ENCODE measurements at regions not wholly inside any gene's neighbourhood (a gene's known extent, or its start where the extent isn't known, plus 50 kb on each side); places are given as distances from the start of the nearest gene placed in this dataset.
"Not testable (repeated sequence)": the region's sequence is repeated elsewhere in the genome, so short reads cannot be mapped to it uniquely, and the experiment has no call there.

DNA sequence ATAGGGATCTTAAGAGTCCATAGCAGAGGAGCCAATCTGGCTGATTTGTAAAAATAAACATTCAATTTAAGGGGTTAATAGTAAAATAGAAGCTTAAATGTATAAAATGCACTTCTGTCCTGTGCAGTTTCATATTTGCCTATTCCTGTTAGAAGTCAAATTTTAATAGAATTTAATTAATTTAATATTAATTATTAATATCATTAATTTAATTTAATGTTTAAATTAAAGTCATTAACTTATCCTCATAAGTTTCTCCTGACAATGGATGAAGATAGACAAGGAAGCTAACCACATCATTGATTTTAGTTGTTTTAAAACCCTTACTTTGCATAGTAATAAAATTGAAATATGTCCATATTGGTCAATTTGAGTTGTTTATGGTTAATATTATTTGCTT is 1096.2 kb upstream of the EPHA6 start:
- DNase-seq: no peak

DNA sequence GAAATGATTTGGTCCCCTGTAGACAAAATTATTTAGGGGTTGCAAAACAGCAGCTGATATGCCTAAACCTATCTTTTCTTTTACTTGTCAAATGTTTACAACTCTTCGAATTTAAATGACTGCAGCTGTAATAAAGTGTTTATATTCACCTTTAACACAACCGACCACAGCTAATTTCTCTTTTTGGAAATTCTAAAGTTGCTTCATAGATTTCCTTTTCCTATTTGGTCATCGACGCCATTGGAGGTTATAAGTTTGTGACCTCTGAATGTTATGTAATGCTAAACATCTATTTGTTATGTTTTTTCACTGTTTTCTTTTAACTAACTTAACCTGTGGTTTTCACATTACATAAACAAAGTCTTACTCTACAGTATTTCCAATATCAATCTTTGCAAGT is 1094.9 kb upstream of the EPHA6 start:
- no peak for DNase-seq

DNA sequence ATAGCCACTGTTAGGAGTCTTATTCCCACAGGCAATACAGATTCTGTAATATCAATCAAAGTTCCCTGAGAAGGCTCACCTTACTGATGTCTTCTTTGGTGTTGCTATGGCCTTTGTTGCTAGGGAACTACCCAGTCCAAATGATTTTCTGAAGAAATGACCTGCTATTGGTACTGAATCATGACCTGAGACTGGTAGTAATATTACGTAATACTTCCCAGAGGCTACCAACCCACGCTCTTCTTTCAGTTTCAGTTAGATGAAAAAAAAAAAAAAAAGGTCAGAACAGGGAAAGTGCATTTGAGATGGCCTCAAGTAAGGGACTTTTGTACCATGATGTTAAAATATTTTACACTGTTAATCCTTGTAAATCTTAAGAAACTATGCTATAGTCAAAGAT is 1092.5 kb upstream of the EPHA6 start:
- no peak for DNase-seq

DNA sequence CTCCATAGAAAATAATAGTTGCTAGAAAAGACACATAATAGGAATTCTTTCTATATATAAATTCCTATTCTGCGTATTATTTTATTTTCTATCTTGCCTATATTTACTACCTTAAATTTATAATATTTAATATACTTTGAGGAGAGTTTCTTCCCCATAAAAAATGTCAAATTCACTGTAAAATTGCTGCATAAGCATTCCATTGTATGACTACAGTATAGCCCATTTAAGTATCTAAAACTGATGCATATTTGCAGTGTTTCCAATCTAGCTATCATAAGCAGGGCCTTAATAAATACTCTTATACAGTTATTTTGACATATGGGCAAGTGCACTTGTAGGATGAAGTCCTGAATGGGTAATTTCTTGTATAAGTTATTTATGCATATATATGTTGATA is 1088.6 kb upstream of the EPHA6 start:
- DNase-seq: no peak

DNA sequence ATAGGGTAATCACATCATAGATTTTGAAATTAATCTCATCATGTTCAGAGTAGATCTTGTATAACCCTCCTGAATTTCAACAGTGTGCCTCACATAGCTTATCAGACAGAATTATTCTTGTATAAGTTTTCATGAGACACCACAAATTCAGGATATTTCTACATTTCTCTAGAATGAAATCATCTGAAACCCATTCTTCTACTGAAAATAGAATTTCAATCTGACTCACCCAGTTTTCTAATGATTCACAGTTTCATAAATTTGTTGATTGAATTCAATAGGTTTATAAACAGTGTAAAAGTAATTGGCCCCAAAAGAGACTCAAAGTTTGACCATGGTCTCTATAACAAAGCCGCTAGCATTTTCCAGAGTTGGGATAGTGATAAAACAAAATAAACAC is 1082.6 kb upstream of the EPHA6 start:
- no peak for DNase-seq

DNA sequence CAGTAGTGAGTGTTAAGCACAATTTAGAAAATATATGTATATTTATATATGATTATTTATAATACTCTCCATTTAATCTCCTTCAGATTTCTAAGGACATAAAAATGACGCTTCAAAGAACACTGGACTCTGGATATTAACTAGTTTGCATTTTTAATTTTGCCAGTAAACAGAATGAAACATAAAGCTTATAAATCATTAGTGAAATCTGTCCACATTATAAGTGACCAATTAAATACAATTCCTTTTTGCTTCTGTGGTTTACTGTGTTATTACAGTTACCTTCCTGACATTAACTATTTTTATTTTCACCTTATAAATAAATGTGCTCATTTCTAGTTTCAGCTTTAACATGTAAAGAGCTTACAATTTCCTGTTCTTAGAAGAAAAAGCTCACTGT is 1081.1 kb upstream of the EPHA6 start:
- DNase-seq: no peak

DNA sequence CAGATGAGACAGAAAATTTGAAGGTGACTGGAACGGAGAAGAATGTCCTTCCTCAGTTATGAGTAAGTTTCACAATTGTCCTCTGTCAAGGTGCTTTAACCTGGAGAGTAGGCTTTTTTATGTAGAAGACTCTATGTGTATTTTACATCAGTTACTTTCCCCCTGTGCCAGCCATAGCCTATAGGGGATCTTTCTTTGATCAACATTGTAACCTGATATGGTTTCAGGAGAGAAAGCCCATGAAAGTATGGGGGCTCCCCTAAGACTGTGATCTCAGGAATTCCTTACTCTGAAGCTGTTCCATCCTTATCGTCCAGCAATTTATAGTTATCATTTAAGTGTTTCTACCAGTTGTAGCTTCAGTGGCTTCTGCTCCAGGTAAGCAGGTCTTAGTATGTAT is 1076.3 kb upstream of the EPHA6 start:
- DNase-seq: no peak

DNA sequence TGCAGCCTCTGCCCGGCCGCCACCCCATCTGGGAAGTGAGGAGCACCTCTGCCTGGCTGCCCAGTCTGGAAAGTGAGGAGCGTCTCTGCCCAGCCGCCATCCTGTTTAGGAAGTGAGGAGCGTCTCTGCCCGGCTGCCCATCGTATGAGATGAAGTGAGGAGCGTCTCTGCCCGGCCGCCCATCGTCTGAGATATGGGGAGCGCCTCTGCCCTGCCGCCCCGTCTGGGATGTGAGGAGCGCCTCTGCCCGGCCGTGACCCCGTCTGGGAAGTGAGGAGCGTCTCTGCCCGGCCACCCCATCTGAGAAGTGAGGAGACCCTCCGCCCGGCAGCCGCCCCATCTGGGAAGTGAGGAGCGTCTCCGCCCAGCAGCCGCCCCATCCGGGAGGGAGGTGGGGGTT is 1069.5 kb upstream of the EPHA6 start:
- not testable (repeated sequence) for DNase-seq

DNA sequence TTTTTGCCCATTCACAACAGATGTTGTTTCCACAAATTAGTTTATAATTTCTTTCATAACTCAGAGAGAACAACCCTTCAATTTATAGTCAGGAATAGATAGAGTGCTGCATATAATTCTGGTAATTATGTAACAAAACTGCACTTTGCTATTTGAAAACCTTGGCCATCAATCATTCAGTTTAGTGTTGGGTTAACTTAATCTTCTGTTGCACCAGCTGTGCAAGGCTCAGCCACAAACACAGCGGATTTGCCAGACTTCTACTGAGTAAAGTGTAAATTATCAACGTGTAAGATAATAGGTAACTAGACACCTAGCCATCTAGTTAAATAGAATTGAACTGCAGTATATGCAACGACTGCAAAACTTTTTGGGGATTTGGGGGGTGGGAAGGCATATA is 1064.3 kb upstream of the EPHA6 start:
- no peak for DNase-seq

DNA sequence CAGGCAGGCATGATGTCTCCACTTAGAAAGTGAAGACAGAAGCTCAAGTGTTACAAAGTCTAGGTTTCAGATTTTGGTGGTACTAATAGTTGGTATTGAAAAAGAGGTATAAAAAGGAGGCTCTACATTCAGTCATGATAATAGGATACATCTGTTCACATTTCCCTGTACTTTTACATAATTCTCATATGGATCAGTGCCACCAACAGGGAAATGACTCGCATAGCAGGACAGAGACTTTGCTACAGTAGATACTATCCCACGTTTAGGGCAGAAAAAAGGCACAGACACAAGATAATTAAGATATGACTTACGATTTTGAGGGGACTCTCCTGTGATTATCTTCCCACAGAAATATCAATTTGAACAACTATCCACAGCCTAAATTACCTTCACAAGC is 1062.9 kb upstream of the EPHA6 start:
- DNase-seq: no peak

DNA sequence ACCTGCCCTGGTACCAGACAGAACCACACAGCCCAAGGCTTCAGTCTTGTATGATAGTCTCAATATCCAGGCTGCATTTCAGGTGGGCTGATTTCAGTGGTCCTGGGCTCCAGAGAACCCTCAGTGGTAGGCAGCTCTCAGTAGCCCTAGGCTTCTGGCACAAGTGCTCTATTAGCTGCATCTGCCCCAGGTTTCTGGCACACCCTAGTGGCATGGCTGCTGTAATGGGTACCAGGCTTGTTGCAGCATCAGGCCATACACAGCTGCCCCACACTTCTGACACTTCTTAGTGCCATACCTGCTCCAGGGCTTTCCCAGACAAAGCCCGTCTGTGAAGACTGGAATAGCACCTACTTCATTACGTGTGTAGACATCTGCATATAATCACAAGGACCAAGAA is 1062.2 kb upstream of the EPHA6 start:
- no peak for DNase-seq

DNA sequence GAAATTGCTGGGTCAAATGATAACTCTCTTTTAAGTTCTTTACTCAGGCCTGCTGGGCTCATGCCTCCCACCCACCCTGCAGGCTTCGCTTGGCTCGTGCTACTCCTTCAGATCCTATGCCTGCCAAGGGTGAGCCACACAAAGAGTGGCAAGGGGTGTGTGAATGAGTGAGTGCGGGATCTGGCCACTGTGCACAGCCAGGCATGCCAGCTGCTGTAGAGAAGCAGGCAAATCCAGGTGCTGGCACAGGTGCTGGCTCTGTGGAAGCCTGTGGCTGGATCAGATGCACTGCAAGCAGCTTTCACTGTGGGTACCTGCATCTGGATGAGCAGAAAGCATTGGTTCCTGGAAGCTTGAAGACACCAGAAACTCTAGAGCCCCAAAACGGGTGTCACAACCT is 1055.7 kb upstream of the EPHA6 start:
- no peak for DNase-seq

DNA sequence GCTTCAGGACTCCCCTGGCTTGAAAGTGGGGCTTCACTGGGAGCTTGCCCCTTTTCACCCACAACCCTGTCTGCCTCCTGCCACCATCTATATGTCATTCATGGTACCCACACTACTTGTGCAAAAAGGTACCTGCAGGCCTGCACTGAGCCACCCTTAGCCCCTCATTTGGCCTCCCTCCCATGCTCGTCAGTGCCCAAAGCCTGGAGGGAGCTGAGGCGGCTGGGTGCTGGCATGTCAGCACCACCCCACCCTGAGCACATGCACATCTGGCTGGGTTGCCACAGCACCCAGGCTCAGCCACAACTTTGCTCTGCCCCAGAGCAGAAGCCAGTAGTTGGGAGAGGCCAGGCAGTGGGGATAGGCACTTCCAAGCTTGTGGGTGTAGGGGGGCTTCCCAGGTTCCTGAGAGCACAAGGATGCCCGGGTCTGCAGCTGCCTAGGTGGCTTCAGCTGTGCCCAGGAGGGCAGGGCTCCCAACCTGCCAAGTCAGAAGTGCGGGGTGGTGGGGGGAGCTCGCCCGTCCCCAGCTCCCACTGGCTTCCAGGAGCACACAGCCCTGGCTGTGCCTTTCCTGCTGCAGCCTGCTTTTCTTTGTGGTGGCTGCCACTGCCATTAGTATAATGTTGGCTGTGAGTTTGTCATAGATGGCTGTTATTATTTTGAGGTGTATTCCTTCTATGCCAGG is 1054.6 kb upstream of the EPHA6 start:
- no peak for DNase-seq

DNA sequence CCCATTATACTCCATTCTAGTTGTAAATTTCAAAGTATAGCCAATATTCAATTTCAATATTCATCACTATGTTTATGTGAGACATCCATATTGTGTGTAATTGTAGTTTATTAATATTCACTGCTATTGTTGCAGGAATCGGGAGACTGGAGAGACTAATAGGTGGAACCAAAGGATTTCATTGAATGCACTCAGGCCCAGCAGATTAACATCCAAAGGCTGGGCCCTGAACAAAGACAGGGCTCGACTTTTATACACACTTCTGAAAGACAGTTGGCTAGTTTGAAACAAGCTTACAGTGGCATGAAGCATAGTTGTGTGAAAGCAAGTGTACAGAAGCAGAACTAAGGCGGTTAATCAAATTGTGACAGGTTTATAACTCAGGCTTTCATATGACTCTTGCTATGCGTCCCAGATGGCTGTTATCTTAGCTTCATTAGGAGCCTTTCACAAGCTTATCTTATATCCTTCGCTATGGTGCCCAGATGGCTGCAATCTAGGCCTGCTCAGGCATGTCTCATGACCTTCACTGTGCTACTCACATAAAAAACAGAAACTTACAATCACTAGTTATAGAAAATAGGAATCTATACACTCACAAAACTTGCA is 1038.8 kb upstream of the EPHA6 start:
- DNase-seq: no peak

DNA sequence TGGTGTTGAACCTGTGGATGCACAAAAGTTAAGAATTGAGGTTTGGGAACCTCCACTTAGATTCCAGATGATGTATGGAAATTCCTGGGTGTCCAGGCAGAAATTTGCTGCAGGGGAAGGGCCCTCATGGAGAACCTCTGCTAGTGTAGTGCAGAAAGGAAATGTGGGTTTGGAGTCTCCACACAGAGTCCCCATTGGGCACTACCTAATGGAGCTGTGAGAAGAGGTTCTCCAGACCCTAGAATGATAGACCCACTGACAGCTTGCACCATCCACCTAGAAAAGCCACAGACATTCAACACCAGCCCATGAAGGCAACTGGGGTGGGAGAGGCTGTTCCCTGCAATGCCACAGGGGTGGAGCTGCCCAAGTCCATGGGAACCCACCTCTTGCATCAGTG is 1032.8 kb upstream of the EPHA6 start:
- no peak for DNase-seq

DNA sequence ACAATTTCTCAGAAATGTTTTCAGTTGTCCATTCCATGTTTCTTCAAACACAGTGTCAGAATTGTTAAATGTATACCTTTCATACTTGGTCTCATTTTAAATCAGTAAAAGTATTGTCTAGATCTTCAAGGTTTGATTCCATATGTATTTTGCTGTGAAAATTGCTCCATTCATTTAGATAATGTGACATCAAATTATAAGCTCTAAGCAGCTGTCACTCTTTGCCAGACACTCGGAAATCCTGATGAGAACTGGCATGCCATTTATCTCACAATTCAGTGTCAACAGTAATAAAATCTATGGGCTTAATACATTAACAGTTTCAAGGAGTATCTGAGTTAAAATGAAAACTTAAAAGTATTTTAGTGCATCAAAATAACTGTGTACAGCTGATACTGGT is 1025.3 kb upstream of the EPHA6 start:
- DNase-seq: no peak

DNA sequence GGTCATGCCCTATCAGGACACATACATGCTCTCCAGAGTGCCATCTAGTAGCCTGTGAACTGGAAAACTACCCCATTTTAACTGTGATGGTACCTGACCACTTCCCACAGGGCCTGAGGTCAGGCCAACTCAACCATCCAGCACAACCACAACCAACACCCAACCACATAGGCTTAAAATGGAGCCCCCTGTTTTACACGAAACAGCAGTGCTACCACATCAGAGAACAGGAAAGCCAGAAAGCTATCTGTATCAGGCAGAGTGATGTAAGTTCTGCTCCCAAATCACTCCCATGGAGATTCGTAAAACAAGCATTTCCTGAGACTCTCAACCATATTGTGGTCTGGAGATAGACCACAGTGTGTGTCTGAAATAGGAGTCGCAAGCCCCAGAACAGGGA is 1017.3 kb upstream of the EPHA6 start:
- DNase-seq: no peak

DNA sequence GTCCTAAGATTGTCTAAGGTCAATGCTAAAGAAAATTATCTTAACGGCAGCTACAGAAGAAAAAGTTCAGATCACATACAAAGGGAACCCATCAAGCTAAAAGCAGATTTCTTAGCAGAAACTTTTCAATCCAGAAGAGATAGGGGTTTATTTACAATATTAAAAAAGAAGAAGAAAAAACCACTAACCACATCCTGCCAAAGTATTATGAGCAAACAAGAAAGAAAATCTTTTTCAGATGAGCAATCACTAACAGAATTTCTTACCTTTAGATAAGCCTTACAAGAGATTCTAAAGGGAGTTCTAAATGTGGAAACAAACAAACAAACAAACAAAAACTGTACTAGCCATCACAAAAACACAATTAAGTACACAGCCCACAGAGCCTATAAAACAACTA is 1015.8 kb upstream of the EPHA6 start:
- no peak for DNase-seq

DNA sequence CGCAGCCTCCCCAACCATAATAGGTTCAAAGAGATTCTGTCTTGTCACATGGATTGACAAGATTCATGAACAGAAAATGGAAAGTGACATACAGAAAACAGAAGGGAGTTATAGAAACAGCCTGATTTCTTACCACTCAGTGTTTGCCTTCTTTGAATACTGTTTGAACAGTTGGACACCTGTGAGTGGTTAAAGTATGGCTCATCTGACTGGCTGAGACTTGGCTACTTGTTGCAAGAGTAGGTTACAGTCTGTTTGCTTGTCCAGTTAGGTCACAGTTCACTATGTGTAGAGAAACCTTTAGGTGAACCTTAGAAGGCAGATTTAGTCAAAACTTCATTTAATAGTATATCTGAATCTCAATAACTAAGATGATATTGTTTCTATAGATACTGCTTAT is 1003.9 kb upstream of the EPHA6 start:
- no peak for DNase-seq

DNA sequence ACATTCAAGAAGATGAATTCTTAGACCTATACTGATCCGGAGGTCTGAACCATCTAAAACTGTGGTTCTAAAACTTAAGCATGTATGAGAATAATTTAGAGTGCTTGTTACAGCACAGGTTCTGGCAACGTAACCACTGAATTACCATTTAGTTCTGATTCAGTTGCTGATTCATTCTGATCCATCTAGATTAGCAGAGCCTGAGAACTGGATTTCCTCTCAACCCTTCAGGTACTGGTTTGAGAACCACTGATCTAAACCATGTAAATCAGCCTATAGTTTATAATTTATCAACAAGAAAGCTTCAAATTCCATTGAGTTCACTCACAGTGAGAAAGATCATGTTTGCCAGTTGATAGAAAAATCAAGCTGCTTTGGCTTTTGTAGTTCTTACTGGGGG is 1001.1 kb upstream of the EPHA6 start:
- DNase-seq: no peak

DNA sequence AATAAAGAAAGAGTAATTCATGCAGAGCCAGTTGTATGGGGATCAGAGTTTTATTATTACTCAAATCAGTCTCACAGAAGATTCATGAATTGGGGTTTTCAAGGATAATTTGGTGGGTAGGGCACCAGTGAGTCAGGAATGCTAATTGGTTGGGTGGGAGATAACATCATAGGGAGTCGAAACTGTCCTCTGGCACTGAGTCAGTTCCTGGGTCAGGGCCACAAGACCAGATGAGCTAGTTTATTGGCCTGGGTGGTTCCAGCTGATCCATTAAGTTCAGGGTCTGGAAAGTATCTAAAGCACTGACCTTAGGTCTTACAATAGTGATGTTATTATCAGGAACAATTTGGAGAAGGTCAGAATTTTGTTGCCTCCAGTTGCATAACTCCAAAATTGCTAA is 998.6 kb upstream of the EPHA6 start:
- no peak for DNase-seq

DNA sequence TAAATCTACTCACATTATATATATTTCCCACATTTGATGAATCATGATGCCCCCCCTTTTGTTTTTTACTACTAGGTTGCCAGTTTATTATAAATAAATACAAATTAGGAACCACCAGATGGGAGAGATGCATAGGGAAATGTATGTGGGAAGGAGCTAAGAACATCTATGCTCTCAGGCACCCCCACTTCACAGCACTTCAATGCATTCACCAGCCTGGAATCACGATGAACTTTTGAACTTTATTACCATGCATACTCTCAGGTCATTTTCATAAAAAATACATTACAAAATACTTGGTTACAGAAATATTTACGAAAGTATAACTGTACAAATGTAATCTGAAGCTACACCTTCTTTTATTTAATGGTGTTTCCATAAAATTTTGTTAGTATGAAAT is 988.0 kb upstream of the EPHA6 start:
- DNase-seq: no peak

DNA sequence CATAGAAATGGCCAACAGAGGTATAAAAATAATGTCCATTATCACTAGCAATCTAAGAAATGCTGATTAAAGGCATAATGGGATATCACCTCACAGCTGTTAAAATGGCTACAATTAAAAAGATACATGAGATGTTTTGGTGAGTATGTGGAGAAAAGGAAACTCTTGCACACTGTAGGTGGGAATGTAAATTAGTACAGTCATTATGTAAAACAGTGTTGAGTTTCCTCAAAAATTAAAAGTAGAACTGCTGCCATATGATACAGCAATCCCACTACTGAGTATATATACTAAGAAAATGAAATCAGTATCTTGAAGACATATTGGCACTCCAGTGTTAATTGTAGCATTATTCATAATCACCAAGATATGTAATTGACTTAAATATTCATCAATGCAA is 982.2 kb upstream of the EPHA6 start:
- no peak for DNase-seq

DNA sequence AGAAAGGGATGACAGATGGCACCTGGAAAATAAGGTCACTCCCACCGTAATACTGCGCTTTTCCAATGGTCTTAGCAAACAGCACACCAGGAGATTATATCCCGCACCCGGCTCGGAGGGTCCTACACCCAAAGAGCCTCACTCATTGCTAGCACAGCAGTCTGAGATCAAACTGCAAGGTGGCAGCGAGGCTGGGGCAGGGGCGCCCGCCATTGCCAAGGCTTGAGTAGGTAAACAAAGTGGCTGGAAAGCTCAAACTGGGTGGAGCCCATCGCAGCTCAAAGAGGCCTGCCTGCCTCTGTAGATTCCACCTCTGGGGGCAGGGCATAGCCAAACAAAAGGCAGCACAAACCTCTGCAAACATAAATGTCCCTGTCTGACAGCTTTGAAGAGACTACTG is 953.8 kb upstream of the EPHA6 start:
- not testable (repeated sequence) for DNase-seq

DNA sequence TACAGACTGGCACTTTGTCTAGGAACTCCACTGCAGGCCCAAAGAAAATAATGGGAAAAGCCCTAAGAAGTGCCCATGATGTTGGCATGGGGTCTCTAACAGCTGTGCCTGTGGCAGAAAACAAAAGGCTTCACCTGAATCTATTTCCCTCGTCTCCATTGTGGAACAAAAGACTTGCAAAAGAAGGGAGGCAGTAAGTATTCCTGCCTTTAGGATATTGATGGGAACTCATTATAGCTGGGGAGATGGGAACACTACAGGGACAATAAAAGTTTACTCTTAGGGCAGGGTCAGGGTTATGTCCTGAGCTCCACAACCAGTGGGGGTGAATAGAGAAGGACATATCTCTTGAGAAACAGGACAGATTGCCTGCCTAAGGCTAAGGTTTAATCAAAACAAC is 930.6 kb upstream of the EPHA6 start:
- DNase-seq: no peak

Data from stimulated activated CD4-positive, alpha-beta T cell treated with anti-CD3 and anti-CD28 coated beads, Interleukin-15, amount 100 ng/mL, for 24 hours (primary cell).